ENCODE measurements at regions not wholly inside any gene's neighbourhood (a gene's known extent, or its start where the extent isn't known, plus 50 kb on each side); places are given as distances from the start of the nearest gene placed in this dataset.

DNA sequence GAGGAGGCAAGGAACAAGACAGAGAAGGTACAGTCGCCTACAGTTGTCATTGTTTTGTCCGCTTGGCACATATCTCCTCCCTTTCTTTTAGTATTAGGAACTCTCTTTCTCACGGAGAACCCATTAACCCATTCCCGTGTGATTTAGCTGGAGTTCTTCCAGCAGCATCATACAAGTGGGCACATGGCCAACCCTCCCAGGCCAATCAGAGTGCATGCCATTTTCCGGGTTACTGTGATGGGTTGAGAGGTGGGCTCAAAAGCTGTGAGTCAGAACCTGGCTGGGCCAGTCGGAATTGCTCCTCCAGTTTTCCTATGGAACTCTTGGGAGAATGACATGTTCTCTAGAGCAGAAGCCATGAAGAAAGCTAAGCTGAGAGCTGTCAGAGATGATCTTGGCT lies 83.1 kb upstream of the SOD1 start:
- ATAC-seq: no peak
- ChIA-PET RAD21 (ENCODE audit: unreplicated experiment) (no interaction called here), CTCF (interaction anchor here (1.0 to 7.9 kb wide), 3 partner anchors 18 to 459 kb away, joined by 3 to 171 read pairs (median 4); no protein-coding TSS in a partner anchor), POLR2A (no interaction called here), SMC1A (ENCODE audit: uncharacterized antibody, unreplicated experiment) (interaction anchor here (1.2 kb wide), 2 partner anchors 23 to 38 kb away, joined by 3 to 4 read pairs; no protein-coding TSS in a partner anchor)
- Histone ChIP-seq H3K4me2 (ENCODE audit: control insufficient read depth, insufficient read depth) (no peak overlapping the region), H3K27me3 (replicated peaks in 1 of 2; ENCODE audit: control insufficient read depth in 2 of 2, insufficient read depth in 2 of 2, low read length in 1 of 2) (no peaks in the 10 kb centered on the region), H3K79me2 (ENCODE audit: control insufficient read depth, insufficient read depth, low read length) (no peaks in the 10 kb centered on the region), H3K4me3 (no peak overlapping the region), H3K9me3 (replicated peaks; ENCODE audit: control insufficient read depth, insufficient read depth, low read length) (no peaks in the 10 kb centered on the region), H3K4me1 (ENCODE audit: control insufficient read depth, insufficient read depth, low read length) (no peaks in the 10 kb centered on the region), H3K27ac (ENCODE audit: control insufficient read depth, insufficient read depth) (no peak overlapping the region), H3K9ac (ENCODE audit: control insufficient read depth, insufficient read depth, low read length) (no peak overlapping the region), H2AFZ (ENCODE audit: control insufficient read depth, low read depth, low read length) (no peak overlapping the region), H4K20me1 (ENCODE audit: control insufficient read depth, insufficient read depth) (no peaks in the 10 kb centered on the region), H3K36me3 (ENCODE audit: control insufficient read depth in 2 of 2, insufficient read depth in 2 of 2, low read length in 1 of 2) (no peaks in the 10 kb centered on the region)
- in situ Hi-C loops (cut with MboI) (loop anchor here (25.0 kb wide), 1 partner anchor 1514 kb away; no protein-coding TSS in a partner anchor), intact Hi-C loops (cut with micrococcal nuclease; ENCODE audit: unreplicated experiment) (no loop called here)
- 68% methylated on average over 6 of the region's 6 CpGs for WGBS (ENCODE audit: insufficient coverage, insufficient replicate concordance, low lambda C conversion rate, missing lambda C conversion rate)
- TF ChIP-seq CBFB (IDR thresholded peaks at IDR 0.05; ENCODE audit: low read depth): no peak
- no peak for TF ChIP-seq TCF12 (IDR thresholded peaks at IDR 0.05; ENCODE audit: low read depth, low read length)
- no peak for TF ChIP-seq EZH2 (IDR thresholded peaks at IDR 0.05; ENCODE audit: borderline replicate concordance, control insufficient read depth, low read depth, low read length)
- TF ChIP-seq SMARCA5 (IDR thresholded peaks at IDR 0.05): no peak
- TF ChIP-seq E2F4 (IDR thresholded peaks at IDR 0.05; ENCODE audit: low read depth, low read length): no peak
- TF ChIP-seq, protein P1, sequence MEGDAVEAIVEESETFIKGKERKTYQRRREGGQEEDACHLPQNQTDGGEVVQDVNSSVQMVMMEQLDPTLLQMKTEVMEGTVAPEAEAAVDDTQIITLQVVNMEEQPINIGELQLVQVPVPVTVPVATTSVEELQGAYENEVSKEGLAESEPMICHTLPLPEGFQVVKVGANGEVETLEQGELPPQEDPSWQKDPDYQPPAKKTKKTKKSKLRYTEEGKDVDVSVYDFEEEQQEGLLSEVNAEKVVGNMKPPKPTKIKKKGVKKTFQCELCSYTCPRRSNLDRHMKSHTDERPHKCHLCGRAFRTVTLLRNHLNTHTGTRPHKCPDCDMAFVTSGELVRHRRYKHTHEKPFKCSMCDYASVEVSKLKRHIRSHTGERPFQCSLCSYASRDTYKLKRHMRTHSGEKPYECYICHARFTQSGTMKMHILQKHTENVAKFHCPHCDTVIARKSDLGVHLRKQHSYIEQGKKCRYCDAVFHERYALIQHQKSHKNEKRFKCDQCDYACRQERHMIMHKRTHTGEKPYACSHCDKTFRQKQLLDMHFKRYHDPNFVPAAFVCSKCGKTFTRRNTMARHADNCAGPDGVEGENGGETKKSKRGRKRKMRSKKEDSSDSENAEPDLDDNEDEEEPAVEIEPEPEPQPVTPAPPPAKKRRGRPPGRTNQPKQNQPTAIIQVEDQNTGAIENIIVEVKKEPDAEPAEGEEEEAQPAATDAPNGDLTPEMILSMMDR (IDR thresholded peaks at IDR 0.05 in 2 of 3, conservative IDR thresholded peaks at IDR 0.05 in 1 of 3; ENCODE audit: control insufficient read depth in 2 of 3, extremely low read depth in 1 of 3, insufficient read depth in 1 of 3, low read depth in 3 of 3, low read length in 3 of 3): no peak
- TF ChIP-seq ZNF207 (IDR thresholded peaks at IDR 0.05; ENCODE audit: borderline replicate concordance): no peak
- FAIRE-seq: no peak
- BruUV-seq (replicated peaks): no TSS peak
- no peak for DNase-seq (ENCODE audit: low read depth, low spot score)
